ENCODE measurements at regions not wholly inside any gene's neighbourhood (a gene's known extent, or its start where the extent isn't known, plus 50 kb on each side); places are given as distances from the start of the nearest gene placed in this dataset.

DNA sequence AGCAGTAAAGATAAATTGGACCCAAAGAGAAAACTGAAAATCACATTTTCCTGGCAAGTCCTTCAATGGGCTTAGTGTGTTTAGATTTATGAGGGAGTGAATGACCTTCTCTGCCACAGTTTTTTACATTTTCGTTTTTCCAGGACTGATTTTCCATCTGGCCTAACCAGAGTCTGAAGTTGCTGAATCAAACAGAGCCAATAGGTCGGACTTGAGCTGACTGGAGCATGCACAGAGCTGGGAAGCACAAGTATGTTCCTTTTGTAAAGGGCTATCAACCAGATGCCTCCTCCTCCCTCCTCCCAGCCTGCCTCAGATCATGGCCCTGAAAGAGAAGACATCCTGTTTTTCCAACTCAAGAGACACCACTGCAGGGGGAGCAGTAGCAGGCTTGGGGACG is 126.0 kb upstream of the ANKRD1 start:
- no peak for TF ChIP-seq POLR2A (IDR thresholded peaks at IDR 0.05)
- TF ChIP-seq, protein P1, sequence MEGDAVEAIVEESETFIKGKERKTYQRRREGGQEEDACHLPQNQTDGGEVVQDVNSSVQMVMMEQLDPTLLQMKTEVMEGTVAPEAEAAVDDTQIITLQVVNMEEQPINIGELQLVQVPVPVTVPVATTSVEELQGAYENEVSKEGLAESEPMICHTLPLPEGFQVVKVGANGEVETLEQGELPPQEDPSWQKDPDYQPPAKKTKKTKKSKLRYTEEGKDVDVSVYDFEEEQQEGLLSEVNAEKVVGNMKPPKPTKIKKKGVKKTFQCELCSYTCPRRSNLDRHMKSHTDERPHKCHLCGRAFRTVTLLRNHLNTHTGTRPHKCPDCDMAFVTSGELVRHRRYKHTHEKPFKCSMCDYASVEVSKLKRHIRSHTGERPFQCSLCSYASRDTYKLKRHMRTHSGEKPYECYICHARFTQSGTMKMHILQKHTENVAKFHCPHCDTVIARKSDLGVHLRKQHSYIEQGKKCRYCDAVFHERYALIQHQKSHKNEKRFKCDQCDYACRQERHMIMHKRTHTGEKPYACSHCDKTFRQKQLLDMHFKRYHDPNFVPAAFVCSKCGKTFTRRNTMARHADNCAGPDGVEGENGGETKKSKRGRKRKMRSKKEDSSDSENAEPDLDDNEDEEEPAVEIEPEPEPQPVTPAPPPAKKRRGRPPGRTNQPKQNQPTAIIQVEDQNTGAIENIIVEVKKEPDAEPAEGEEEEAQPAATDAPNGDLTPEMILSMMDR (IDR thresholded peaks at IDR 0.05), result no peak
